Activated CD8-positive, alpha-beta memory T cell treated with anti-CD3 and anti-CD28 coated beads, Interleukin-2, amount 50 U/mL, for 4 hours (primary cell): ENCODE measurements at regions not wholly inside any gene's neighbourhood (a gene's known extent, or its start where the extent isn't known, plus 50 kb on each side); places are given as distances from the start of the nearest gene placed in this dataset.
"Not testable (repeated sequence)": the region's sequence is repeated elsewhere in the genome, so short reads cannot be mapped to it uniquely, and the experiment has no call there.

Experiments
- DNase-seq: peaks from one replicate; pipeline ENCODE4 v3.0.0-alpha.2; 2020

- DNase-seq, result not testable (repeated sequence)
These were observed 52.6 kb upstream of the KIF26B start for GRCh38 chr1:245102149-245102548.

GRCh38 chr1:245099401-245099800 lies 55.4 kb upstream of the KIF26B start:
- DNase-seq, result no peak

- no peak for DNase-seq
These were observed 55.9 kb upstream of the KIF26B start for GRCh38 chr1:245098924-245099323.

GRCh38 chr1:245096311-245097066 lies 58.3 kb upstream of the KIF26B start:
- no peak for DNase-seq

- DNase-seq, result no peak
These were observed 58.9 kb upstream of the KIF26B start for GRCh38 chr1:245095903-245096302.

- no peak for DNase-seq
These were observed 59.8 kb upstream of the KIF26B start for GRCh38 chr1:245094954-245095353.

- no peak for DNase-seq
These were observed 60.7 kb upstream of the KIF26B start for GRCh38 chr1:245094092-245094491.

- DNase-seq, result no peak
These were observed 62.2 kb upstream of the KIF26B start for GRCh38 chr1:245092638-245092976.

- no peak for DNase-seq
These were observed 62.8 kb upstream of the KIF26B start for GRCh38 chr1:245091818-245092637.

- DNase-seq, result no peak
These were observed 63.6 kb upstream of the KIF26B start for GRCh38 chr1:245091171-245091621.

- no peak for DNase-seq
These were observed 64.2 kb upstream of the KIF26B start for GRCh38 chr1:245090491-245091090.

- DNase-seq, result no peak
These were observed 67.1 kb upstream of the KIF26B start for GRCh38 chr1:245087723-245088122.

GRCh38 chr1:245086389-245086969 lies 68.3 kb upstream of the KIF26B start:
- no peak for DNase-seq

- no peak for DNase-seq
These were observed 69.2 kb upstream of the KIF26B start for GRCh38 chr1:245085508-245086095.

GRCh38 chr1:245084551-245084950 lies 70.2 kb upstream of the KIF26B start:
- no peak for DNase-seq

GRCh38 chr1:245079021-245079609 lies 75.7 kb upstream of the KIF26B start:
- no peak for DNase-seq

- DNase-seq, result no peak
These were observed 79.9 kb upstream of the KIF26B start for GRCh38 chr1:245074898-245075297.

- no peak for DNase-seq
These were observed 80.5 kb upstream of the KIF26B start for GRCh38 chr1:245074232-245074747.

GRCh38 chr1:245070836-245071615 lies 83.8 kb upstream of the KIF26B start:
- DNase-seq, result no peak

GRCh38 chr1:245067257-245067656 lies 87.5 kb upstream of the KIF26B start:
- DNase-seq, result no peak

GRCh38 chr1:245062741-245063305 lies 92.0 kb upstream of the KIF26B start:
- DNase-seq, result no peak
